ENCODE measurements at regions not wholly inside any gene's neighbourhood (a gene's known extent, or its start where the extent isn't known, plus 50 kb on each side); places are given as distances from the start of the nearest gene placed in this dataset.

- Mint-ChIP-seq H3K27ac (ENCODE audit: unreplicated experiment) (no peak overlapping the region), H3K4me3 (ENCODE audit: unreplicated experiment) (no peak overlapping the region), H3K9me3 (ENCODE audit: low read depth) (peaks cover 9% of the 10 kb centered on the region), H3K36me3 (ENCODE audit: low read depth) (no peaks in the 10 kb centered on the region), H3K27me3 (ENCODE audit: low read depth) (no peaks in the 10 kb centered on the region), H3K4me1 (ENCODE audit: low read depth) (no peaks in the 10 kb centered on the region)
- TF ChIP-seq, protein P1, sequence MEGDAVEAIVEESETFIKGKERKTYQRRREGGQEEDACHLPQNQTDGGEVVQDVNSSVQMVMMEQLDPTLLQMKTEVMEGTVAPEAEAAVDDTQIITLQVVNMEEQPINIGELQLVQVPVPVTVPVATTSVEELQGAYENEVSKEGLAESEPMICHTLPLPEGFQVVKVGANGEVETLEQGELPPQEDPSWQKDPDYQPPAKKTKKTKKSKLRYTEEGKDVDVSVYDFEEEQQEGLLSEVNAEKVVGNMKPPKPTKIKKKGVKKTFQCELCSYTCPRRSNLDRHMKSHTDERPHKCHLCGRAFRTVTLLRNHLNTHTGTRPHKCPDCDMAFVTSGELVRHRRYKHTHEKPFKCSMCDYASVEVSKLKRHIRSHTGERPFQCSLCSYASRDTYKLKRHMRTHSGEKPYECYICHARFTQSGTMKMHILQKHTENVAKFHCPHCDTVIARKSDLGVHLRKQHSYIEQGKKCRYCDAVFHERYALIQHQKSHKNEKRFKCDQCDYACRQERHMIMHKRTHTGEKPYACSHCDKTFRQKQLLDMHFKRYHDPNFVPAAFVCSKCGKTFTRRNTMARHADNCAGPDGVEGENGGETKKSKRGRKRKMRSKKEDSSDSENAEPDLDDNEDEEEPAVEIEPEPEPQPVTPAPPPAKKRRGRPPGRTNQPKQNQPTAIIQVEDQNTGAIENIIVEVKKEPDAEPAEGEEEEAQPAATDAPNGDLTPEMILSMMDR (IDR thresholded peaks at IDR 0.05): no peak
- DNase-seq (ENCODE audit: low spot score): no peak
Measured at GRCh38 chr1:34270181-34270580, 93.5 kb downstream of the C1orf94 start.

- no peak overlapping the region for H3K4me3 Mint-ChIP-seq (ENCODE audit: unreplicated experiment)
- H3K27me3 Mint-ChIP-seq (ENCODE audit: low read depth): no peaks in the 10 kb centered on the region
- no peaks in the 10 kb centered on the region for H3K4me1 Mint-ChIP-seq (ENCODE audit: low read depth)
- H3K36me3 Mint-ChIP-seq (ENCODE audit: low read depth): no peaks in the 10 kb centered on the region
- H3K9me3 Mint-ChIP-seq (ENCODE audit: low read depth): peaks cover 9% of the 10 kb centered on the region
- TF ChIP-seq, protein P1 (IDR thresholded peaks at IDR 0.05): no peak
- no peak overlapping the region for H3K27ac Mint-ChIP-seq (ENCODE audit: unreplicated experiment)
- no peak for DNase-seq (ENCODE audit: low spot score)
Measured at GRCh38 chr1:34272152-34272551, 95.4 kb downstream of the C1orf94 start.

DNA sequence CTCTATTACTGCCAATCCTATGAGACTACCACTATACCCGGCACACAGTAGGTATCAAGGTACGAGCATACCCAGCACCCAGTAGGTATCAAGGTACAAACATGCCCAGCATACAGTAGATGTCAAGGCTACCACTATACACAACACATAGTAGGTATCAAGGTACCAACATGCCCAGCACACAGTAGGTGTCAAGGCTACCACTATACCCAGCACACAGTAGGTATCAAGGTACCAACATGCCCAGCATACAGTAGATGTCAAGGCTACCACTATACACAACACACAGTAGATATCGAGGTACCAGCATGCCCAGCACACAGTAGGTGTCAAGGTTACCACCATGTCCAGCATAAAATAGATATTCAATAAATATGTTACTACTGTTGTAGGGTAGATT is 98.4 kb downstream of the C1orf94 start:
- no peak for DNase-seq (ENCODE audit: low spot score)
- H3K9me3 Mint-ChIP-seq (ENCODE audit: low read depth): peaks cover 4% of the 10 kb centered on the region
- no peak overlapping the region for H3K27ac Mint-ChIP-seq (ENCODE audit: unreplicated experiment)
- TF ChIP-seq, protein P1 (IDR thresholded peaks at IDR 0.05): no peak
- no peaks in the 10 kb centered on the region for H3K27me3 Mint-ChIP-seq (ENCODE audit: low read depth)
- H3K4me3 Mint-ChIP-seq (ENCODE audit: unreplicated experiment): no peak overlapping the region
- H3K36me3 Mint-ChIP-seq (ENCODE audit: low read depth): no peaks in the 10 kb centered on the region
- H3K4me1 Mint-ChIP-seq (ENCODE audit: low read depth): no peaks in the 10 kb centered on the region

DNA sequence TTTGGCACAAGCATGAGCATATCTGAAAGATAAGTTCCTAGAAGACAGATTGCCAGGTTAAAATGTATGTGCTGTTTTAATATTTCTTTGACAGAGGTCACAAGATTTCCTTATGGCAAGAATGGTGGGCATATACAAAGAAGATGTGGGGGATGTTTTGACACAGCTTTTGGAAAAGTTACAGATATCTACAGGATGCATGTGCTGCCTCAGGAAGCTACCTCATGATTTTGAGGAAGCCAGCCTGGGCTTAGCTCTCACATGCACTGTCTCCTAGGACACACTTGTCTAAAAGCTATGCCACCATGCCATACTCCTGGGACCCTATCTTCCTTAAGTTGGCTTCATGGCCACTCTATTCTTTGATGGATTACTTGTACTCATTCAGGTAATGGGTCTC is 99.9 kb downstream of the C1orf94 start:
- Mint-ChIP-seq H3K9me3 (ENCODE audit: low read depth) (peaks cover 6% of the 10 kb centered on the region), H3K4me1 (ENCODE audit: low read depth) (no peaks in the 10 kb centered on the region), H3K36me3 (ENCODE audit: low read depth) (no peaks in the 10 kb centered on the region), H3K27me3 (ENCODE audit: low read depth) (no peaks in the 10 kb centered on the region), H3K4me3 (ENCODE audit: unreplicated experiment) (no peak overlapping the region), H3K27ac (ENCODE audit: unreplicated experiment) (no peak overlapping the region)
- no peak for DNase-seq (ENCODE audit: low spot score)
- TF ChIP-seq, protein P1 (IDR thresholded peaks at IDR 0.05): no peak

- H3K27ac Mint-ChIP-seq (ENCODE audit: unreplicated experiment): no peak overlapping the region
- TF ChIP-seq, protein P1 (IDR thresholded peaks at IDR 0.05): no peak
- no peak for DNase-seq (ENCODE audit: low spot score)
- no peaks in the 10 kb centered on the region for H3K4me1 Mint-ChIP-seq (ENCODE audit: low read depth)
- no peaks in the 10 kb centered on the region for H3K36me3 Mint-ChIP-seq (ENCODE audit: low read depth)
- H3K4me3 Mint-ChIP-seq (ENCODE audit: unreplicated experiment): no peak overlapping the region
- peaks cover 11% of the 10 kb centered on the region for H3K9me3 Mint-ChIP-seq (ENCODE audit: low read depth)
- no peaks in the 10 kb centered on the region for H3K27me3 Mint-ChIP-seq (ENCODE audit: low read depth)
Measured at GRCh38 chr1:34277150-34277549, 100.4 kb downstream of the C1orf94 start.
